ENCODE measurements at regions not wholly inside any gene's neighbourhood (a gene's known extent, or its start where the extent isn't known, plus 50 kb on each side); places are given as distances from the start of the nearest gene placed in this dataset.
A peak's percentile ranks its signal among the peaks of the same experiment; 100 is the strongest.

- DNase-seq (ENCODE audit: low read depth) = no peak
Measured at GRCh38 chr2:33873076-33873605, 274.0 kb upstream of the FAM98A start.

GRCh38 chr2:33859811-33860461, 260.8 kb upstream of the FAM98A start:
- no peak for DNase-seq (ENCODE audit: low read depth)

- no peak for DNase-seq (ENCODE audit: low read depth)
Measured at GRCh38 chr2:33859176-33859575, 260.1 kb upstream of the FAM98A start.

- peak; percentile 19 for DNase-seq (ENCODE audit: low read depth)
Measured at GRCh38 chr2:33848486-33848885, 249.4 kb upstream of the FAM98A start.

- DNase-seq (ENCODE audit: low read depth) = no peak
Measured at GRCh38 chr2:33839791-33840190, 240.7 kb upstream of the FAM98A start.

- no peak for DNase-seq (ENCODE audit: low read depth)
Measured at GRCh38 chr2:33836628-33837027, 237.5 kb upstream of the FAM98A start.

- no peak for DNase-seq (ENCODE audit: low read depth)
Measured at GRCh38 chr2:33835911-33836310, 236.8 kb upstream of the FAM98A start.

- DNase-seq (ENCODE audit: low read depth) = no peak
Measured at GRCh38 chr2:33822964-33823363, 223.9 kb upstream of the FAM98A start.

GRCh38 chr2:33812707-33813106, 213.6 kb upstream of the FAM98A start:
- DNase-seq (ENCODE audit: low read depth) = no peak

- DNase-seq (ENCODE audit: low read depth) = no peak
Measured at GRCh38 chr2:33810046-33810835, 211.1 kb upstream of the FAM98A start.

GRCh38 chr2:33806041-33806440, 206.9 kb upstream of the FAM98A start:
- no peak for DNase-seq (ENCODE audit: low read depth)

GRCh38 chr2:33804155-33804554, 205.1 kb upstream of the FAM98A start:
- no peak for DNase-seq (ENCODE audit: low read depth)

GRCh38 chr2:33796511-33796910, 197.4 kb upstream of the FAM98A start:
- DNase-seq (ENCODE audit: low read depth) = no peak

GRCh38 chr2:33791625-33792024, 192.5 kb upstream of the FAM98A start:
- DNase-seq (ENCODE audit: low read depth) = peak; percentile 33

GRCh38 chr2:33788044-33788443, 188.9 kb upstream of the FAM98A start:
- peak; percentile 23 for DNase-seq (ENCODE audit: low read depth)

GRCh38 chr2:33786881-33787280, 187.8 kb upstream of the FAM98A start:
- DNase-seq (ENCODE audit: low read depth) = no peak

- no peak for DNase-seq (ENCODE audit: low read depth)
Measured at GRCh38 chr2:33785201-33786106, 186.4 kb upstream of the FAM98A start.

GRCh38 chr2:33784488-33784887, 185.4 kb upstream of the FAM98A start:
- DNase-seq (ENCODE audit: low read depth) = no peak

- DNase-seq (ENCODE audit: low read depth) = no peak
Measured at GRCh38 chr2:33782395-33783230, 183.5 kb upstream of the FAM98A start.

- no peak for DNase-seq (ENCODE audit: low read depth)
Measured at GRCh38 chr2:33777786-33778185, 178.7 kb upstream of the FAM98A start.

GRCh38 chr2:33775306-33775705, 176.2 kb upstream of the FAM98A start:
- DNase-seq (ENCODE audit: low read depth) = no peak
